IMR-90 (cell line): ENCODE measurements at regions not wholly inside any gene's neighbourhood (a gene's known extent, or its start where the extent isn't known, plus 50 kb on each side); places are given as distances from the start of the nearest gene placed in this dataset.
"Not testable (repeated sequence)": the region's sequence is repeated elsewhere in the genome, so short reads cannot be mapped to it uniquely, and the experiment has no call there.

Experiments used
- ATAC-seq: fragments of 200-7000 bp; cut with Tn5 transposase; 2 replicates; pipeline ENCODE4 v1.9.1; 2020; ENCODE audit warnings: low read depth, mild to moderate bottlenecking, moderate library complexity
- BruUV-seq: library from RNA; stranded (reverse); fragments of 400-500 nt; replicated peaks from 2 replicates; lab custom pipeline; 2021; lab: Mats Ljungman, UMichigan
- CTCF ChIA-PET: fragments of 300-600 bp; formaldehyde crosslinking; extraction: SDS; loops from one replicate; lab custom pipeline; 2021; ENCODE audit warnings: antibody characterized with exemption; lab: Yijun Ruan, JAX
- POLR2A ChIA-PET: fragments of 300-600 bp; sonication (Branson Sonifier 250); formaldehyde crosslinking; loops from one replicate; lab custom pipeline; 2022; ENCODE audit warnings: antibody characterized with exemption; ENCODE audit not compliant: unreplicated experiment; lab: Charles Lee
- DNase-seq: peaks from one replicate; pipeline ENCODE4 v3.0.0; 2013
- H2AFZ ChIP-seq: replicated peaks from 2 replicates; pipeline ENCODE3; 2013; ENCODE audit warnings: low read length, mild to moderate bottlenecking; ENCODE audit not compliant: poor library complexity
- H2AK5ac ChIP-seq: 2 replicates; pipeline ENCODE4 v1.6.1; 2013; ENCODE audit warnings: low read depth, low read length, inconsistent platforms
- H2AK9ac ChIP-seq: replicated peaks from 2 replicates; pipeline ENCODE3; 2013; ENCODE audit warnings: mild to moderate bottlenecking, low read depth, low read length, moderate library complexity; ENCODE audit not compliant: poor library complexity
- H2BK120ac ChIP-seq: 2 replicates; pipeline ENCODE4 v1.6.1; 2013; ENCODE audit warnings: low read depth, low read length, inconsistent platforms
- H2BK15ac ChIP-seq: 3 replicates; pipeline ENCODE4 v1.6.1; 2013; ENCODE audit warnings: low read depth, low read length, inconsistent platforms
- H2BK20ac ChIP-seq: 2 replicates; pipeline ENCODE4 v1.6.1; 2013; ENCODE audit warnings: low read depth, mild to moderate bottlenecking, inconsistent platforms, low read length, moderate library complexity
- H2BK5ac ChIP-seq: 2 replicates; pipeline ENCODE4 v1.6.1; 2013; ENCODE audit warnings: mild to moderate bottlenecking, low read depth, low read length, inconsistent platforms; ENCODE audit not compliant: poor library complexity, severe bottlenecking
- H3K14ac ChIP-seq: replicated peaks from 2 replicates; pipeline ENCODE4 v1.6.1; 2013; ENCODE audit warnings: low read depth, low read length, inconsistent platforms
- H3K18ac ChIP-seq: 2 replicates; pipeline ENCODE4 v1.6.1; 2013; ENCODE audit warnings: low read depth, low read length, control low read depth
- H3K23ac ChIP-seq: 2 replicates; pipeline ENCODE4 v1.6.1; 2013; ENCODE audit warnings: low read depth, low read length, inconsistent platforms
- H3K27ac ChIP-seq: 2 replicates; pipeline ENCODE4 v1.5.1; 2013; ENCODE audit warnings: mild to moderate bottlenecking, control low read depth, low read length; ENCODE audit not compliant: insufficient read depth
- H3K27me3 ChIP-seq: 2 replicates; pipeline ENCODE4 v1.6.1; 2013; ENCODE audit warnings: low read length; ENCODE audit not compliant: control insufficient read depth, insufficient read depth
- H3K36me3 ChIP-seq: 2 replicates; pipeline ENCODE4 v1.6.1; 2013; ENCODE audit warnings: low read length, mixed read lengths; ENCODE audit not compliant: control insufficient read depth, insufficient read depth
- H3K4ac ChIP-seq: 2 replicates; pipeline ENCODE4 v1.6.1; 2013; ENCODE audit warnings: low read depth, low read length, inconsistent platforms
- H3K4me1 ChIP-seq: 2 replicates; pipeline ENCODE4 v1.6.1; 2013; ENCODE audit warnings: low read length, mixed read lengths; ENCODE audit not compliant: control insufficient read depth, insufficient read depth
- H3K4me2 ChIP-seq: 2 replicates; pipeline ENCODE4 v1.6.1; 2013; ENCODE audit warnings: low read depth, mild to moderate bottlenecking, control low read depth, low read length, moderate library complexity
- H3K4me3 ChIP-seq: 2 replicates; pipeline ENCODE4 v1.5.1; 2013; ENCODE audit warnings: low read depth, mild to moderate bottlenecking, control low read depth, low read length, moderate library complexity; ENCODE audit not compliant: insufficient read depth
- H3K56ac ChIP-seq: 2 replicates; pipeline ENCODE4 v1.6.1; 2013; ENCODE audit warnings: low read length, inconsistent platforms; ENCODE audit not compliant: insufficient read depth; ENCODE audit errors: extremely low read depth
- H3K79me1 ChIP-seq, 2 experiments: 2 replicates each; pipeline ENCODE4 v1.6.1; 2013; ENCODE audit warnings: low read length in 2 of 2, inconsistent platforms in 1 of 2, low read depth in 1 of 2
- H3K9ac ChIP-seq: 2 replicates; pipeline ENCODE4 v1.6.1; 2013; ENCODE audit warnings: low read depth, low read length, control low read depth
- H3K9me1 ChIP-seq: 2 replicates; pipeline ENCODE4 v1.6.1; 2013; ENCODE audit warnings: low read length, inconsistent platforms; ENCODE audit not compliant: insufficient read depth
- H3K9me3 ChIP-seq: 2 replicates; pipeline ENCODE4 v1.6.1; 2013; ENCODE audit warnings: low read length; ENCODE audit not compliant: control insufficient read depth, insufficient read depth
- H4K20me1 ChIP-seq: 2 replicates; pipeline ENCODE4 v1.6.1; 2013; ENCODE audit warnings: low read length, inconsistent platforms; ENCODE audit not compliant: insufficient read depth
- H4K5ac ChIP-seq: 2 replicates; pipeline ENCODE4 v1.6.1; 2013; ENCODE audit warnings: mild to moderate bottlenecking, low read depth, low read length, control low read depth
- H4K8ac ChIP-seq, 2 experiments: 2 replicates each; pipeline ENCODE4 v1.6.1; 2013; ENCODE audit warnings: low read depth in 2 of 2, low read length in 2 of 2, control low read depth in 1 of 2, inconsistent platforms in 1 of 2
- H4K91ac ChIP-seq: 2 replicates; pipeline ENCODE4 v1.6.1; 2013; ENCODE audit warnings: low read depth, low read length, inconsistent platforms; ENCODE audit not compliant: insufficient read depth
- WGBS, 2 experiments: methylation state at CpG; one replicate each; pipeline versions ENCODE4 v1.1.5 to v1.1.7; 2013; ENCODE audit warnings: missing lambda C conversion rate in 2 of 2; ENCODE audit not compliant: insufficient read length in 1 of 2; ENCODE audit errors: extremely low coverage in 2 of 2; 5-methylcytosine and 5-hydroxymethylcytosine counted together
- dilution Hi-C: fragments of 300-500 bp; cut with HindIII; formaldehyde crosslinking; loops from one replicate; pipeline ENCODE4 v1.14.3; 2018; ENCODE audit warnings: low sequenced_read_pairs; ENCODE audit not compliant: unreplicated experiment
- in situ Hi-C: fragments of 300-500 bp; cut with MboI; formaldehyde crosslinking; loops from 3 replicates; pipeline ENCODE4 v1.14.3; 2019; ENCODE audit warnings: low sequenced_read_pairs, inconsistent platforms, mixed read lengths
- intact Hi-C: fragments of 100-400 bp; cut with micrococcal nuclease; formaldehyde crosslinking; loops from 2 replicates; pipeline ENCODE4 v1.10.0; 2022

DNA sequence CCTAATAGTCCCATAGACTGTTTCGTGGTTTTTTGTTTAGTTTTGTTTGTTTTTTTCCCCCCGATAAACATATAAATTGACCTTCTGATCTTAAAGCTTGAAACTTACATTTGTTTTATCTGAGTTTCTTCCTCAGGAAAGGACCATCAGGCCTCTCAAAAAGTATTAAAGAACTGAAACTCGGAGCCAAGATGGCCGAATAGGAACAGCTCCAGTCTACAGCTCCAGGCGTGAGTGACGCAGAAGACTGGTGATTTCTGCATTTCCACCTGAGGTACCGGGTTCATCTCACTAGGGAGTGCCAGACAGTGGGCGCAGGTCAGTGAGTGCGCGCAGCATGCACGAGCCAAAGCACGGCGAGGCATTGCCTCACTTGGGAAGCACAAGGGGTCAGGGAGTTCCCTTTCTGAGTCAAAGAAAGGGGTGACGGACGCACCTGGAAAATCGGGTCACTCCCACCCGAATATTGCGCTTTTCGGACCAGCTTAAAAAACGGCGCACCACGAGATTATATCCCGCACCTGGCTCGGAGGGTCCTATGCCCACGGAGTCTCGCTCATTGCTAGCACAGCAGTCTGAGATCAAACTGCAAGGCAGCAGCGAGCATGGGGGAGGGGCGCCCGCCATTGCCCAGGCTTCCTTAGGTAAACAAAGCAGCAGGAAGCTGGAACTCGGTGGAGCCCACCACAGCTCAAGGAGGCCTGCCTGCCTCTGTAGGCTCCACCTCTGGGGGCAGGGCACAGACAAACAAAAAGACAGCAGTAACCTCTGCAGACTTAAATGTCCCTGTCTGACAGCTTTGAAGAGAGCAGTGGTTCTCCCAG is 215.8 kb upstream of the GJE1 start:
- dilution Hi-C loops, H3K9me3 ChIP-seq, H3K9me1 ChIP-seq, H3K23ac ChIP-seq, POLR2A ChIA-PET, H2BK120ac ChIP-seq, H3K4me1 ChIP-seq, H4K91ac ChIP-seq, H3K18ac ChIP-seq, H3K56ac ChIP-seq, BruUV-seq, H2BK15ac ChIP-seq, DNase-seq, H3K14ac ChIP-seq, ATAC-seq, H3K36me3 ChIP-seq, H4K5ac ChIP-seq, in situ Hi-C loops, H2AFZ ChIP-seq, H2BK5ac ChIP-seq, intact Hi-C loops, H3K27ac ChIP-seq, H3K27me3 ChIP-seq, H3K4me3 ChIP-seq, H2BK20ac ChIP-seq, H4K20me1 ChIP-seq, H3K79me1 ChIP-seq, H3K9ac ChIP-seq, H2AK5ac ChIP-seq, H4K8ac ChIP-seq, CTCF ChIA-PET, H3K4ac ChIP-seq, H2AK9ac ChIP-seq, H3K4me2 ChIP-seq: not testable (repeated sequence)
- 84% methylated on average over 4 of the region's 30 CpGs; no CpG with 5 or more reads in 1 of the 2 experiments for WGBS, 2 experiments
